Renal pelvis (tissue), 1 donor: ENCODE measurements at regions not wholly inside any gene's neighbourhood (a gene's known extent, or its start where the extent isn't known, plus 50 kb on each side); places are given as distances from the start of the nearest gene placed in this dataset.

Experiments
- DNase-seq: peaks from one replicate; pipeline ENCODE4 v3.0.0-alpha.2; 2013

- DNase-seq: peak; percentile 3
Measured at GRCh38 chr4:137200322-137200721, 332.0 kb downstream of the PCDH18 start.

DNA sequence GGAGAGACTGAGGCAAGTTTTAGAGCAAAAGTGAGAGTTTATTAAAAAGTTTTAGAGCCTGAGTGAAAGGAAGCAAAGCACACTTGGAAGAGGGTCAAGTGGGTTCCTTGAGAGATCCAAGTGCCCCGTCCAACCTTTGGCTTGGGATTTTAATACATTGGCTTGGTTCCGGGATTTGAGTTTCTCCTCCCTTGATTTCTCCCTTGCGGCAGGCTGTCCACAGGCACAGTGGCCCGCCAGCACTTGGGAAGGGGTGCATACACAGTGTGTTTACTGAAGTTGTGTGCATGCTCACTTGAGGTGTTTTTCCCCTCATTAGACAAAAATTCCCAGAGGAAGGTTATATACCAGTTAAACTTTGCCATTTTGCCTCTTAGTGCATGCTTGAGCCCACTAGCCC is 333.5 kb downstream of the PCDH18 start:
- DNase-seq: no peak

- DNase-seq: no peak
Measured at GRCh38 chr4:137194670-137195069, 337.6 kb downstream of the PCDH18 start.

DNA sequence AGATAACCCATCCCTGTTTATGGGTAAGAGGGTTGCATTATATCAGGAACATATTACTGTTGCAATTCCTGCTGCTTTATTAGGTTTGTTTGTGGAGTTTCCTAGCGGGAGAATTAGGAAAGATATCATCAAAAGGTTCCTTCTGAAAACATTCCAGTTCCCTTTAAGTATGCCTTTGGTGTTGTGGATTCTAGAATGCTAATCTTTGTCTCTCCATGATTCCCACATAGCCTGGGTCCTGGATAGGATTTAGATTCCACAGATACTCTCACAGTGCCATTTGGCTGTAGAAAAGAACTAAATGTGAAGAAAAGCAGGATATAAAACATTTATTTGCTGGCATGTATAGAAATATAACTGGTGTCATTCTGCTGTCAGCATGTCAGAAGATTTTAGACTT is 338.7 kb downstream of the PCDH18 start:
- no peak for DNase-seq

DNA sequence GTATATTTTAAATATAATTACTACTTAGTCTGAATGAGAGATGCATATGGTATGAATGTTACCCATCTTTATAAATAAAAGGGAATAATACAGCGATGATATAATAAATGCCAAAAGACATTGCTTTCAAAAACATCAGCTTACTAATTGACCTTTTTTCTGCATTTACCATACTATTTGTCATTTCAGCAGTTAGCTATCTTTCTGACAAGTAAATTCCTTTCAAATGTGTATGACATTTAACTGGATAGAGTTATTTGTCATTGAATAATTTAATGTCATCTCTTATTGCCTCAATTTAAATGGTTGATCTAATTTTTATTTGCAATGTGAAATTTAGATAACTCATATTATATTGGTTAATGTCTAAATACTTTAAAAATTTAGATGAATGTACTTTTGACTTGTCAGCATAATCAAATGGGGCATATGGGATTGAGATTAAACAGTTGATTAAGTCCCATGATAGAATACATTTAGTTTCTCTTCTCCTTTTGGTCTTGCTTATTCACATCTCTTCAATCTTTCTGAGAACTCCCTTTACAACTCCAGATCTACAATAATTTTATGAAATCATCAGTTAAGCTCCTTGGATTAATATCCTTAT is 350.9 kb downstream of the PCDH18 start:
- DNase-seq: no peak

- no peak for DNase-seq
Measured at GRCh38 chr4:137180349-137180748, 351.9 kb downstream of the PCDH18 start.

DNA sequence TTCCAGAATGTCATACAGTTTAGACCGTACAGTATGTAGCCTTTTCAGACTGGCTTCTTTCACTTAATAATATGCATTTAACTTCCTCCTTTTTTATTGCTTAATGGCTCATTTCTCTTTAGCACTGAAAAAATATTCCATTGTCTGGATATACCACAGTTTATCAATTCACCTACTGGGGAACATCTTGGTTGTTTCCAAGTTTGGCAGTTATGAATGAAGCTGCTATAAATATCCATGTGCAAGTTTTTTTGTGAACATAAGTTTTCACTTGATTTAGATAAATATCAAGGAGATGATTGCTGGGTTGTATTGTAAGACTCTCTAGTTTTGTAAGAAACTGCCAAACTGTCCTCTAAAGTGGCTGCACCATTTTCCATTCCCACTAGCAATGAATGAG is 375.5 kb downstream of the PCDH18 start:
- no peak for DNase-seq

DNA sequence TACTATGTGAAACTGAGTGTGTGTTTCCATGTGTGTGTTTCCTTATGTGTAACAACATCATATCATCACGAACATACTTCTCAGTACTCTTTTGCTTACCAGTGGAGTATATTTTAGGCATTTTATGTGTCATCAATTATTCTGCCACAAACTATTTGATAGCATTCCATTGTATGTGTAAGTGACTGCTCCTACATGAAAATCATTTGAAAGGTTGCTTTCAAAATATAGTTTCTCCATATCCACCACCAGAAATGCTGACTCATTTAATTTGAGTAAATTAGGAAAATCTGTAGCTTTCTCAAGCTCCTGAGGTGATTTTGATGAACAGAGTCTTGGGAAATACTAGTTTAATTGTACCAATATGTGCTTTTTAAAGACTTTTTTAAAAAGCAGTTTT is 376.2 kb downstream of the PCDH18 start:
- DNase-seq: no peak

- DNase-seq: no peak
Measured at GRCh38 chr4:137131201-137131600, 401.1 kb downstream of the PCDH18 start.

DNA sequence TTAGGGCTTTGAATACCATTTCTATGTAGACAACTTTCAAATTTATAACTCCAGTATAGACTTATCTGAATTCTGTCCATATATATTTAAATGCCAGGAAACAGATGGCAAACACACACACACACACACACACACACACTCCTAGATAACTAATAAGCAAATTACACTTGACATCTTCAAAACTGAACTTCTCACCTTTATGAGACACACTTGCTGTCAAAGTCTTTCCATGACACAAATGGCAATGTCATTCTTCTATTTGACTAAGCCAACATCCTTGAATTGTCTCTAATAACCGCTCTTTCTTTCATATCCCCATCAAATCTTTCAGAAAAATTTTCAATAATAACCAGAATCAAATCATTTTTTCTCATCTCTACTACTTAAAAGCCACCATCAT is 402.4 kb downstream of the PCDH18 start:
- no peak for DNase-seq

GRCh38 chr4:137129441-137129840 is 402.9 kb downstream of the PCDH18 start:
- no peak for DNase-seq

DNA sequence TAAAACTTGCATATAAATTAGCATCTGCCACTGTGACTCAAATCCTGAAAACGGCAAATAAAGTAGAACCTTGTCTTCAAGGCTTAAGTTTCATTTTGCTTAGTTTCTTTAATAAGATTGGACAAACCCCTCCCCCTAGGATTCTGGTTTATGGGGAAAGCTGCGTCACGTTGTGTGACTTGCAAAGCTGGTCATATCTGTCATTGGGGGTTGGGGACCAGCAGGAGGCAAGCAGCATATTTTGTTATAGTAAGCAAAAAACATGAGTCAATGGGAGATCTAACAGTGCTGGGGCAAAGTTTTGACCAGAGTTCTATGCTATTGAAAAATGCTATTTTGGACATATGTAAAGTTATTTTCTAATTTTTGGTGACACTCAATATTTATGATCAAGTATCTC is 407.3 kb downstream of the PCDH18 start:
- DNase-seq: peak; percentile 14

GRCh38 chr4:137124278-137124932 is 407.9 kb downstream of the PCDH18 start:
- peak; percentile 60 for DNase-seq

DNA sequence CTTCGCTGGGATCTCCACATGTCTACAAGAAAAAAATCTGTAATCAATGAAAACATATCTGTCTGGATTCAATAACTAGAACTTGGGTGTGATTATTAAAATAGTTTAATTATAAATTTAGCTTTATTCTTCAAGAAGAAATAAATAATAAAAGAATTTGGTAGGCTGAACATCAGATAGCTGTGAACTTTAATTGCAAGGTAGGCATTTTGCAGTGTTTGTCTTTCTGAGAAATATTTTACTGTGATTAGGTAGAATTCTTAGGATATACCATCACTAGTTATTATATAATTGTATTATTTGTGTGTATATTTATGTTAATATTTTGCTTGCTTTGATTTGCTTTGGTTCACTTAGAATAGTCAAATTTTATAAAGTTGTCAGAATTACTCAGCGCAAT is 409.4 kb downstream of the PCDH18 start:
- DNase-seq: no peak

DNA sequence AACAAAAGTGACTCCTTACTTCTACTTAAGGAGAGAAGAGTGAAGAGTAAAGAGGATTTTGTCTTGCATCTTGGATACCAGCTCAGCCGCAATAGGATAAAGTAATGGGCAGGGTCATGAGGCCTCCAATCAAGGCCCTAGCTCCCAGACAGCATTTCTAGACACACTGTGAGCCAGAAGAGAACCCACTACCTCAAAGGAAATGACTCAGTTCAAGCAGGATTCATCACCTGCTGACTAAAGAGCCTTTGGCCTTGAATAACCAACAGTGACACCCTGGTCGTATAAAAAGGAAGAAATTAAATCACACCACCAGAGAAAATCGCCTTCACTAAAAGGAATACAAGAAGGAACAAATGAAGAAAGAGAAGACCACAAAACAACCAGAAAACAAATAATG is 416.1 kb downstream of the PCDH18 start:
- DNase-seq: no peak

- no peak for DNase-seq
Measured at GRCh38 chr4:137106733-137107132, 425.6 kb downstream of the PCDH18 start.

GRCh38 chr4:137106287-137106686 is 426.0 kb downstream of the PCDH18 start:
- DNase-seq: no peak

DNA sequence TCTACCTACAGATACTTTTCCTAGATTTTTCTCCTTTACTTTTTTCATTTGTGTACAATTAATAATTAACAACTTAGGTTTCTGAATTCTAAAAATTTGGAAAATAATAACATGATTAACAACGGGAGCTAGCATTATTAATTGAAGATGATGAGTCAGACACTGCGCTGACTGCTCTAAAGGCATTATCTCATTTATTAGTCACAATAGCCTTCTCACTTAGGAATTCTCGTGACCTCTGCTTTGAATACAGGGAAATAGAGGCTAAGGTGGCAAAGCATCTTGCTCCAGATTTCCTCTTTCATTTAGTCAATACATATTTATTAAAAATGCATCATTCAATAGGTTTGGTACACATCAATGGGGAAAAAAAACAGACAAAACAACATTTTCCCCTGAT is 441.3 kb downstream of the PCDH18 start:
- DNase-seq: no peak

DNA sequence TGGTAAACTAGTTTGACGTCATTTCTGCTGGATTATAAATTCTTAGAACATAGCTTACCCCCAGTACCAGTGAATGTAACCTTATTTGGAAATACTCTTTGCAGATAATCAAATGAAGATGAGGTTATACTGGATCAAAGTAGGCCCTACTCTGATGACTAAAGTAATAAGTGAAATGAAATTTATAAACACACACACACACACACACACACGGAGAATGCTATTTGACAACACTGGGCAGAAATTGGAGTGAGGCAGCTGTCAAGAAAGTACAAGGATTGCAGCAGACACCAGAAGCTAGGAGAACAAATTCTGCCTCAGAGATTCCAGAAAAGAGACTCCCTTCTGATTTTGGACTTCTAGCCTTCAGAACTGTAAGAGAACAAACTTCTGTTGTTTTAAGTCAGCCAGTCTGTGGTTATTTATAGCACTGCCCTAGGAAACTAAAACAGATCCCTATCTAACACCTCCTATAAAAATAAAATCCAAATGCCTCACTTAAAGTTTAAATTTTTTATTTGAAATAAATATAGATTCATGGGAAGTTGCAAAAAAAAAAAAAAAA is 448.6 kb downstream of the PCDH18 start:
- no peak for DNase-seq

DNA sequence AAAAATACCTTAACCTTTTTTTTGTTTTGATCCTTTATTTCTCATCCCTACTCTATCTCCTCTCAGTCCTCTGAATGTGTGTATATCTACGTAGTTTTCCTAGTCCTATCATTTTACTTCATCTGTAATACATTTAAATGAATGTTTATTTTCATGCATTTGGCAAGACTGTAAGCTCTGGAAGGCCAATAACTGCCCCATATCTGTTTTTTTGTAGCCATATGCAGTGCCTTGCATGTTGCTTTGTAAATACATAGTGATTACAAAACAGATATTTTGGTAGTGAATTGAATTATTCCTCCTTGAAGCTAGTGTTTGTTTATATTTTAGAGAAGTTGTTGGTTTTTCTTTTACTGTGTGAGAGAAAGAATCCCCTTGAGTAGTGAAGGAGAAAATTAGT is 450.2 kb downstream of the PCDH18 start:
- DNase-seq: no peak

DNA sequence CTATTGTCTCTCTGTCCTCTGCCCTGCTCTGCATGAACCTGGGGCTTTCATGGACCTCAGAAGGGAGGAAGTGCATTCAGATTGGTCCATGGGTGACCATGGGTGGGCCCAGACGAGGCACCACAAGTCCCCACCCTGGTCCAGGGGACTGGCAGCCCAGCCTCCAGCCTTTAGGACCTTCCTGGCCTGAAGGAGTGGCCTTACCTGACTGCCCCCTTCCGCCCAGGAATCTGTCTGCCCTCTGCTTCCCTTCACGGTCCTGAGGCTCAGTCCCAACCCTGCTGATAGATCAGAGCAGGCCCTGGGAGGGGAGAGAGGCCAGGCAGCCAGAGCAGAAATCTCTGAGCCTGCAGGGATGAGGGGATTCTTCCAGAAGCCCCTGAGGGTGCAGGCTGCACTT is 455.4 kb downstream of the PCDH18 start:
- no peak for DNase-seq

DNA sequence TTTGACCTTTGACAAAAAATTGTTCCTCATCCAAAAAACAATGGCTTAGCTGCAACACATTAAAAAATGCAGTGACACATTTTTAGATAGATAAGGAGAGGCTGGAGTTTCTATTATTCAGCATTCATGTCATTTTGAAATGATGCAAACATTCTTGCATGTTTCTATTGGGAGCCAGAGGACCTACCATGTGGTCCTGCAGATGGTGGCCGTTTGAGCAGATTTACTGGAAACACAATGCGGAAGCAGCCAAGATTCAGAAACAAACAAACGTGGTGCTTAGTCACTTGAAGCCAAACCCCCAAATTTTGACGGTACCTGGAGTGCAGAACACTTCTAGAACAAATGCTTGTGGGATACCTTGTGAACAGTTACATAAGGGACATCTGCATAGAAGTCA is 456.7 kb downstream of the PCDH18 start:
- DNase-seq: no peak

DNA sequence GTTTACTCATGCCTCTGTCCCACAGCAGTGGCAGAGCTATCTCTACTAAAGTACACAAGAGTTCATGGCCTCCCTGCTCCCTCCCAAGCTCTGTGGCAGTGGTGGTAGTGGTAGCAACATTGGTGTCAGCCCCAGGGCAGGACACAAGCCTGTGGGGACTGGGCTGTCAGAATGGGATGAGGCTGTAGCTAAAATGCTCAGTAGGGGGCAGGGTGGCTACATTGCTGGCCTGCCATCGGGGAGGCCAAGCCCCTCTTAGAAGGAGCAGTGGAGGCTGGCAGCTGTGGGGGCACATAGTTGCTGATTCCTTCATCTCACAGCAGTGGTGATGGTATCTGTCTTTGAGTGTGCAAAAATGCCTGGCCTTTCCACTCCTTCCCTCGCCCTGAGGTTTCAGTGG is 461.7 kb downstream of the PCDH18 start:
- no peak for DNase-seq

- no peak for DNase-seq
Measured at GRCh38 chr4:137069473-137069872, 462.8 kb downstream of the PCDH18 start.
